ENCODE measurements at regions not wholly inside any gene's neighbourhood (a gene's known extent, or its start where the extent isn't known, plus 50 kb on each side); places are given as distances from the start of the nearest gene placed in this dataset.

- no peak for DNase-seq
- Histone ChIP-seq H3K27ac (no peak overlapping the region), H3K9me3 (no peaks in the 10 kb centered on the region), H3K4me1 (peaks cover 0 to 7% (median 3%) of the 10 kb centered on the region in 4 donors), H3K4me3 (no peak overlapping the region), H3K27me3 (no peaks in the 10 kb centered on the region), H3K36me3 (no peaks in the 10 kb centered on the region)
- intact Hi-C loops (cut with DNase I; ENCODE audit: low total_unique reads), result no loop called here
- no peak for TF ChIP-seq CTCF (IDR thresholded peaks at IDR 0.05)
These were observed 89.9 kb upstream of the MITF start for GRCh38 chr3:69649120-69650065.

DNA sequence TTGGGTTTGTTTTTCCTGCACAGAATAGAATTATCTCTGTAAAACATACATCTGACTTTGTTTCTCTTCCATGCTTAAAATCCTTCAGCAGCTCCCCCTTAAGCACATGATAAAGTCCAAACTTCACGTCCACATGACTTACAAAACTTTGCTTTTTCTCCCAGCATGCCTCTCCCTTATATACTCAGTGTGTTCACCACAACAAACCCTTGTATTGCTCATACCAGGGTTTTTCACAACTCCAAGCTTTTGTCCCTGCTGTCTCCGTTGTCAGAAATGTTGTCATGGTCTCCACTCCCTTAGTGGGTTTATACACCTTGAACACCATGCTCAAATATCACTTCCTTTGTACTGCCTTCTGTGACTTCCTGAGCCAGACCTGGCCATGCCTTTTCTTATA, 91.1 kb upstream of the MITF start:
- no peak for TF ChIP-seq CTCF (IDR thresholded peaks at IDR 0.05)
- H3K36me3 ChIP-seq, result no peaks in the 10 kb centered on the region
- DNase-seq, result no peak

GRCh38 chr3:69647511-69648110, 91.7 kb upstream of the MITF start:
- Histone ChIP-seq H3K27me3 (no peaks in the 10 kb centered on the region), H3K36me3 (no peaks in the 10 kb centered on the region), H3K27ac (no peak overlapping the region), H3K4me3 (no peak overlapping the region), H3K4me1 (peaks cover 0 to 7% (median 3%) of the 10 kb centered on the region in 4 donors), H3K9me3 (no peaks in the 10 kb centered on the region)
- intact Hi-C loops (cut with DNase I; ENCODE audit: low total_unique reads), result no loop called here
- no peak for DNase-seq
- no peak for TF ChIP-seq CTCF (IDR thresholded peaks at IDR 0.05)

More for the DNA sequence above, 91.1 kb upstream of the MITF start:
- peaks cover 0 to 7% (median 3%) of the 10 kb centered on the region in 4 donors for H3K4me1 ChIP-seq
- no peak overlapping the region for H3K4me3 ChIP-seq
- H3K27me3 ChIP-seq, result no peaks in the 10 kb centered on the region
- H3K9me3 ChIP-seq, result no peaks in the 10 kb centered on the region
- no peak overlapping the region for H3K27ac ChIP-seq
- intact Hi-C loops (cut with DNase I; ENCODE audit: low total_unique reads), result no loop called here

- no peak overlapping the region for H3K27ac ChIP-seq
- intact Hi-C loops (cut with DNase I; ENCODE audit: low total_unique reads), result no loop called here
- H3K9me3 ChIP-seq, result no peaks in the 10 kb centered on the region
- H3K4me1 ChIP-seq, result peaks cover 0 to 7% (median 3%) of the 10 kb centered on the region in 4 donors
- no peak for DNase-seq
- no peaks in the 10 kb centered on the region for H3K27me3 ChIP-seq
- no peaks in the 10 kb centered on the region for H3K36me3 ChIP-seq
- no peak for TF ChIP-seq CTCF (IDR thresholded peaks at IDR 0.05)
- no peak overlapping the region for H3K4me3 ChIP-seq
These were observed 92.2 kb upstream of the MITF start for GRCh38 chr3:69647081-69647480.

GRCh38 chr3:69646287-69647067, 92.8 kb upstream of the MITF start:
- peaks cover 0 to 7% (median 3%) of the 10 kb centered on the region in 4 donors for H3K4me1 ChIP-seq
- no peak for DNase-seq
- no peak for TF ChIP-seq CTCF (IDR thresholded peaks at IDR 0.05)
- intact Hi-C loops (cut with DNase I; ENCODE audit: low total_unique reads), result no loop called here
- H3K9me3 ChIP-seq, result no peaks in the 10 kb centered on the region
- H3K4me3 ChIP-seq, result no peak overlapping the region
- no peaks in the 10 kb centered on the region for H3K27me3 ChIP-seq
- H3K36me3 ChIP-seq, result no peaks in the 10 kb centered on the region
- no peak overlapping the region for H3K27ac ChIP-seq

All from tibial artery (tissue), 4 donors.